Mononuclear cell (primary cell): ENCODE measurements at regions not wholly inside any gene's neighbourhood (a gene's known extent, or its start where the extent isn't known, plus 50 kb on each side); places are given as distances from the start of the nearest gene placed in this dataset.
"Not testable (repeated sequence)": the region's sequence is repeated elsewhere in the genome, so short reads cannot be mapped to it uniquely, and the experiment has no call there.

Experiments
- H3K27me3 ChIP-seq: 2 replicates; pipeline ENCODE4 v1.6.0; 2011; ENCODE audit warnings: low read length, control low read depth; ENCODE audit not compliant: insufficient read depth
- H3K4me1 ChIP-seq: 2 replicates; pipeline ENCODE4 v1.5.1; 2011; ENCODE audit warnings: mild to moderate bottlenecking, low read length, control low read depth; ENCODE audit not compliant: insufficient read depth
- H3K4me3 ChIP-seq: 2 replicates; pipeline ENCODE4 v1.5.1; 2011; ENCODE audit warnings: mild to moderate bottlenecking, low read length, moderate library complexity
- H3K9me3 ChIP-seq: 2 replicates; pipeline ENCODE4 v1.5.1; 2011; ENCODE audit warnings: low read depth, mild to moderate bottlenecking, control low read depth, low read length

DNA sequence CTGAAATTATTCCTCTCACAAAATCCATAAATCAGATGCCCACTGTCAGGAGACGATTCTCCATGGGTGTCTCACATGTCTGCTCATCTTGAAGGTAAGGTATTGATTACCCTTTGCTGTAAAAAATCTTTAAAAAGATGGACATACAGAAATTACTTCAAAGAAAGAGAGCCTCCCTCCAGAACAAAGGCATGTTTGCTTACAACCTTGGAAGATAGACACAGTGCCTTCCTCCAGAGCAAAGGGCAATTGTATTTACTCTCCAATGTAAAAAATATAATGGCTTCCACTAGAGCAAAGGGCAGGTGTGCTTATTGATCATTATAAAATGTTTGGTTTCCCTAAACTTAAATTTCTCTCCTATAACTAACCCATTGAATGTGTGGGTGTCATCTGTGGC is 616.2 kb downstream of the ANKRD50 start:
- no peaks in the 10 kb centered on the region for H3K27me3 ChIP-seq
- H3K9me3 ChIP-seq, result no peaks in the 10 kb centered on the region
- no peaks in the 10 kb centered on the region for H3K4me1 ChIP-seq
- H3K4me3 ChIP-seq, result no peak overlapping the region

DNA sequence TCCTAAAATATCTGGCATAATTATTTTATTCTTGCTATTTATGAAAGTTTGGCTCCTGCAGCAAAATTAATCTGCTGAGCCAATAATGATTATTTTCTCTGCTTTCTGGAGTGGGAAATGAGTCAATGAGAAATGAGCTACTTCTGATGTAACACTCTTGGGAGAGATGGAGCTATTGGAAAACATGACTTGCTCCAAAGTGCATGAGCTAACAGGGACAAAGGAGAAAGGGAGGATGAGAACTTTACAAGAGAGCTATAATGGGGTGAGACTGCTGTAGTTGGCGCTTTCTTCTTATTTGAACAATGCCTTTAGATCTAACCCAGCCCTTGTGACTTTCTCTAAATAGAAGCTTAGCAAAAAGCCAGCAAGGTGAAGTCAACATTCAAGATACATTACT is 615.1 kb downstream of the ANKRD50 start:
- no peaks in the 10 kb centered on the region for H3K27me3 ChIP-seq
- peaks cover 2% of the 10 kb centered on the region for H3K9me3 ChIP-seq
- no peak overlapping the region for H3K4me3 ChIP-seq

DNA sequence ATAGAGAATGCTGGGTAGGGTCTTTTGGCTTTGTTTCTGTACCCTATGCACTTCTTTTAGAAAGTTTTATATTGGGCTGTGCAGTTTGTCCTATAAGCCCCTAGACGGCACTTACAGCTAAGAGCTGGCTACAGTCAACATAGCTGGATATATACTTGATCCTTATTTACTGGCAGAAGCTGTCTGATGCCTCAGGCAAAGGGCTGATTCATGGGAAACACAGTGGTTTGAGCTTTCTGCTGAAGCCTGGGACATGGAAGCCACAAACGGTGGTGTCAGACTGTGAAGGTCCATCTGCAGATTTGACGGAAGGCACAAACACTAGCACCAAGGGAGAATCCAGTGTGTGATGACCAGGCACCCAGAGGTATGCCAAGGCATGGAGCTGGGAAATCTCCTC is 608.4 kb downstream of the ANKRD50 start:
- no peak overlapping the region for H3K4me3 ChIP-seq
- H3K9me3 ChIP-seq, result peaks cover 10% of the 10 kb centered on the region
- H3K4me1 ChIP-seq, result no peaks in the 10 kb centered on the region
- no peaks in the 10 kb centered on the region for H3K27me3 ChIP-seq

More for the DNA sequence above, 615.1 kb downstream of the ANKRD50 start:
- H3K4me1 ChIP-seq, result no peaks in the 10 kb centered on the region

DNA sequence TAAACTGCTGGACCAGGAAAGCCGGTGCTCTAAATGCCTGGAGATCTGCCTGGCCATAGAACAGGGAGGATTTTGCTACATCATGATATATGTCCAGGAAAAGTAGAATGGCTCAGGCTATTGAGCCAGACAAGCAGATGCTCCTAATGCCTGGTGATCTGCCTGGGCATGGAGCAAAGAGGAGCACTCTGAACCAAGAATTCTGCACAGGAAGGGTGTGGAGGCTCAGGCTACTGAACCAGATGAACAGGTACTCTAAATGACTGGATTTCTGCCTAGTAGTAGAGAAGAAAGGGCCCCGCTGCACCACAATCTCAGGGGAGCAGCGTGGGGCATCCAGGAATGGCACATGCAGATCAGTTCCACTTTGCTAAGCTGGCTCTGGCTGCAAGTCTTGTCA is 607.9 kb downstream of the ANKRD50 start:
- H3K27me3 ChIP-seq, result no peaks in the 10 kb centered on the region
- no peaks in the 10 kb centered on the region for H3K4me1 ChIP-seq
- peaks cover 10% of the 10 kb centered on the region for H3K9me3 ChIP-seq
- H3K4me3 ChIP-seq, result no peak overlapping the region

DNA sequence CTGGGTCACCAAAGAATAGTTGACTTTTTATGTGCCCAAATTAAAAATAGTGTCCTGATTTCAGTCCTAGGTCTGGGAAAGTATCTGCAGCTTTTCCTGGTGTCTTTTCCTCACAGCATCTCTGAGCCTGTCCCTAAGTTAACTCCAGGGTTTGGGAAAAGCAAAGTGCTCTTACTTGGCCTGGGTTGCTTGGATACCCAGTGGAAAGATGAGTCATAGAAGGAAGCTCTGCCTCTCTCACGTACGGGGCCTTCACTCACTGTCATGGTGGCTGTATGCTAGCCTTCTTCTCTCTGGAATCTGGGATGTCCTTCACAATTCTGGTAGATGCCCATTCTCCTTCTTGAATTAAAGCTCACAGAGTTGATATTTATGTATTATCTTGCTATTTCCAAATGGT is 607.3 kb downstream of the ANKRD50 start:
- Histone ChIP-seq H3K4me1 (no peaks in the 10 kb centered on the region), H3K27me3 (no peaks in the 10 kb centered on the region), H3K9me3 (peaks cover 10% of the 10 kb centered on the region), H3K4me3 (no peak overlapping the region)

DNA sequence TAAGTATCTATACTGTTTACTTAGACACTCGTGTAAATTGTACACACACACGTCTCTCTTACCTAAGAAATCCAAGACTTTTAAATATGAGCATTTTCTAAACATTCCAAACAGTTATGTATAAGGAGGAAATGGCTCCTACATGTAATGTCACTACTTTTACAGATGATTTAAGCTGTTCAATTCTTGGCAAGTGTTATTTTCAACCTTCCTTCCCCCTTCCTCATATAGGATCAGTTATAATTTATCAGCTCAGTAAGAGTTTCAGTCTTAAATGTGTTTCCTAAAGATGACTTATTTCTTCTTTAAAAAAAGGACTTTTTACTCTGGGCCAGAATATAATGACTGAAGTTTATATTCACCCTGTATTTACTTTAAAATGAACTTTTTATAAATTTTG is 601.1 kb downstream of the ANKRD50 start:
- Histone ChIP-seq H3K4me3 (no peak overlapping the region), H3K4me1 (no peaks in the 10 kb centered on the region), H3K9me3 (no peaks in the 10 kb centered on the region), H3K27me3 (no peaks in the 10 kb centered on the region)

DNA sequence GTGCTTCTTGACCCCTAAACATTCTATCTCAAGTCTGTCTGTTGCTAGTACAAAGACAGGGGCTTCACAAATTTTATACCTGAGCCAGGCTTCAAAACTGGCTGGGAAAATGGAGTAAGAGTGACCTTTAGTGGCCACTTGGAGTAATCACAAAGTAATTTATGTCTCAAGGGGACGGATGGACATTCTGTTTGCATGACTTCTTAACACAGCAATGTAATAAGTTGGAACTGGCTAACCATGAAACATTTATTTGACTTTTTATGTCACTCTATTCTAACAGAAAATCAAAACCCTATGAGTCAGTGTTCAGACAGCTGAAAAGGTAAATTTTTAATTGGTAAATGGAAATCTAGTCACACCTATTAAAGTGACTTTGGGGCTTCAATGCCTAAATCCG is 600.6 kb downstream of the ANKRD50 start:
- Histone ChIP-seq H3K9me3 (no peaks in the 10 kb centered on the region), H3K27me3 (no peaks in the 10 kb centered on the region), H3K4me3 (no peak overlapping the region), H3K4me1 (no peaks in the 10 kb centered on the region)

DNA sequence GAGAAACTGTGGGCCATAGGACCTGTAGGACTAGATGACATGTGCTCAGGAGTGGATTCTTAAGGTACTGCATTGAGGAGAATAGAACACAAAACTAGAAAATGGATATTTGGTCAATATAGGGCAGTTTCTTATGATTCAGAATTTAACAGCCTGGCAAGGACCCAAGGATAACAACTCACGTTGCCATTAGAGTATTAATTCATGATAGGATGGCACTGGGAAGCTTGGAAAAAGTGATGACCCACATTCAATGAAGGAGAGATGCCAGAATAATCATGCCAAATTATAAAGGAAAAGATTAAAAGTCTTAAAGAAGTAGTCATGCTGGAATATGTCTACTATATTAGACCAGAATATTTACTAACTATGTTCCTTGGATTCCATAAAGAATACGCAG is 594.5 kb downstream of the ANKRD50 start:
- Histone ChIP-seq H3K4me3 (no peak overlapping the region), H3K27me3 (no peaks in the 10 kb centered on the region), H3K4me1 (no peaks in the 10 kb centered on the region), H3K9me3 (no peaks in the 10 kb centered on the region)

DNA sequence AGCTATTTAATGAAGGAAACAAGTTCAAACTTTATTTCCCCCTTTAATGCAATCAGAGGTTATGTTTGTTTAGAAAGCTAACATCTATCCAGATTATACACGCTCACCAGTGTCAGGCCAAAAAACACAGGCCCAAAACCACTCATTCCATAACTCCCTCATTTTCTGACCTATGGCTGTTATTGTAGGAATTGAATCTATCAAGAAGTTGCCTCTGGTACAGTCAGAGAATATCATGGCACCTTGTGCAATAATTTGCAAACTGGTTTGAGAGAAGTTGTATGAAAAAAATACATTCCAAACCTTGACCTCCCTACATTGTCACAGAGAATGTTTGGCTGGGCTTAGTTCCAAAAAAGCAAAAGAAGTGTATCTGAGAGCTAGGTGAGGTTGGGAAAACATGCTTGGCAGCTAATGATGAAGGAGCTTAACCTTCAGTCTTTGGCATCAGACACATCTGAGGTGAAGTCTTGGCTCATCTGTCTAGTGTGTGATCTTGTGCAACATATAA is 591.0 kb downstream of the ANKRD50 start:
- H3K4me3 ChIP-seq, result no peak overlapping the region
- no peaks in the 10 kb centered on the region for H3K27me3 ChIP-seq
- no peaks in the 10 kb centered on the region for H3K9me3 ChIP-seq
- H3K4me1 ChIP-seq, result no peaks in the 10 kb centered on the region

DNA sequence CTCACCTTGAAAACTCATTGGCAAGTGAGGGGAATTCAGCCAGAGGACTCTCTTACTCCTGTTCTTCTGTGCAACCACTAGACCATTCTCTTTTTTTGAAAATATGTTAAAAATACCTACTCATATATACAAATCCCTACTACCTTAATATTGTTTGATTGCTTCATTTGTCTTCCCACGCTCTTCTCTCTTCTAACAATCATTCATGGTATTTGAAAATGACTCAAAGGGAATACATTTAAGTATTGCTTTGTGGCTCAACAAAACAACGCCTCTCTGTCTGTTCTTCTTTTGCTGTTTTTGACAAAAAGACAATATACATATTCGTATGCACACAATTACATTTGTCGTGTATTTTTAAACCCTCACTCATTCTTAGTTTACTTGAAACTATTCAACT is 589.4 kb downstream of the ANKRD50 start:
- no peaks in the 10 kb centered on the region for H3K27me3 ChIP-seq
- H3K4me1 ChIP-seq, result no peaks in the 10 kb centered on the region
- H3K9me3 ChIP-seq, result no peaks in the 10 kb centered on the region
- no peak overlapping the region for H3K4me3 ChIP-seq

DNA sequence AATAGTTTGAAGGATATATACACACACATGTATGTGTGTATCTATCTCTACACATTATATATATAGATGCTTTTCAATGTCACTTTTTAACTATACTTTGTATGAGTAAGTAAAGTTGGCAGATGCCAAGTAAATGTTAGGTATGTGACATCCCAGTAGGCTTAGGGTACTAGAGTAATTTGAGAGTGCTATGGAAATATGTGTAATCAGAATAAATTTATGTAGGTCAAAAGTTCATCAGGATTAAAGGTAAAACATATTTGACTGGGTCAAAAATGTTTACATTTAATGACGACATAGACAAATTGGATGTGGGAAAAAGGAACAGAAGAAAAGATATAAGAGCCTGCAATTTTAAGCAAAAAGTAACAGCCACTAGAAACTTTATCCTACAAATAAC is 588.8 kb downstream of the ANKRD50 start:
- no peaks in the 10 kb centered on the region for H3K27me3 ChIP-seq
- H3K9me3 ChIP-seq, result no peaks in the 10 kb centered on the region
- H3K4me1 ChIP-seq, result no peaks in the 10 kb centered on the region
- H3K4me3 ChIP-seq, result no peak overlapping the region

DNA sequence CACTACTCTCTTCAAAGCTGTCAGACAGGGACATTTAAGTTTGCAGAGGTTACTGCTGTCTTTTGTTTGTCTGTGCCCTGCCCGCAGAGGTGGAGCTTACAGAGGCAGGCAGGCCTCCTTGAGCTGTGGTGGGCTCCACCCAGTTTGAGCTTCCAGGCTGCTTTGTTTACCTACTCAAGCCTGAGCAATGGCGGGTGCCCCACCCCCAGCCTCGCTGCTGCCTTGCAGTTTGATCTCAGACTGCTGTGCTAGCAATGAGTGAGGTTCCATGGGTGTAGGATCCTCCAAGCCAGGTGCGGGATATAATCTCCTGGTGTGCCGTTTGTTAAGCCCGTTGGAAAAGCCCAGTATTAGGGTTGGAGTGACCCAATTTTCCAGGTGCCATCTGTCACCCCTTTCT is 581.2 kb downstream of the ANKRD50 start:
- not testable (repeated sequence) for H3K27me3 ChIP-seq, H3K9me3 ChIP-seq, H3K4me3 ChIP-seq, H3K4me1 ChIP-seq

DNA sequence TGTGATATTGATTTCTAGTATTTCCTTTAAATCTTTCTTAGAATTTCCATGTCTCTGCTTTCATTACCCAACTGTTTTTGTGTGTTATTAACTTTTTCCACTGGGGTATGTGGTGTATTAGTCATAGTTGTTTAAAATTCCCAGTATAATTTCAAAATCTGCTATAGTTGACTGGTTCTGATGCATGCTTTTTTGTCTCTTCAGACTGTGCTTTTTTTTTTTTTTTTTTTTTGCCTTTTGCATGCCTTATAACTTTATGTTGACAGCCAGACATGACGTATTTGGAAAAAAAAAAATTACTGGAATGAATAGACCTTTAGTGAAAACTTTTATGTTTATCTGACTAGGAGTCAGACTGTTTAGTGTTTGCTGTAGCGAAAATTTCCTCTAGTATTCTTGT is 580.4 kb downstream of the ANKRD50 start:
- peaks cover 10% of the 10 kb centered on the region for H3K9me3 ChIP-seq
- no peak overlapping the region for H3K4me3 ChIP-seq
- H3K27me3 ChIP-seq, result no peaks in the 10 kb centered on the region
- H3K4me1 ChIP-seq, result no peaks in the 10 kb centered on the region

DNA sequence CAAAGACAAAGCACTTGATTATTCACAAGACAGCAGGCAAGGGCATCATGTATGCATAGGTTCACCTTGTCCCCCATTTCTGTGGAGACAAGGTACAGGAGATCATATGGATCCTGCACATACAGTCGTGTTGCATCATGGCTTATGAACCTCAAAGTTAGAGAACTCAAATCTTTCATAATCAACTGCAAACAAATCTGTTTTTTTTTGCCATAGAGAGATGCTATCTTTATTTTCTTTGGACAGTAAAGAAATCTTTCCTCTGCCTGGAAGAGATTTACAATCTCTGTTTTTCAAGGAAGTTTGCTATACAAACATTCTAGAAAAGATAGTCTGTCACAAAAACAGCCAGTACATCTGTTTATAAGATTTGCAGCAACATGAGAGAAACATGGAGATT is 578.8 kb downstream of the ANKRD50 start:
- Histone ChIP-seq H3K4me3 (no peak overlapping the region), H3K9me3 (peaks cover 10% of the 10 kb centered on the region), H3K27me3 (no peaks in the 10 kb centered on the region), H3K4me1 (no peaks in the 10 kb centered on the region)

DNA sequence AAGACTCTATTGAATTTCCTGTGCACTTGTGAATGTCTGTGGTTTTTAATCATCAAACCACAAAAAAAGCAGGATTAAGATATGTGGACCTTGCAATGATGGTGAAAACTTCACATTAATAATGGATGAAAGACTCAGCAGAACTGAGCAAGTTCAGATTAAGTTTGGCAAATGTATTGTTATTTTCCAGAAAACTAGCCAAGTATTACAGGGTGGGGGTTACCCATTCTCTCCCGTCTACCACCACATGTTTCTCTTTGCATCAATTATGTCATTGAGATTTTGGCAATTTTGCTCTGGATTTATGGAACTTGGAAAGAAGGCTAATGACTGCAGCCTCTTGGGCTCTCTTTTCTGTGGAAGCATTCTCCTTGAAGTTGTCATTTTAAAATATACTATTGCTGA is 577.1 kb downstream of the ANKRD50 start:
- Histone ChIP-seq H3K4me1 (no peaks in the 10 kb centered on the region), H3K4me3 (no peak overlapping the region), H3K9me3 (peaks cover 10% of the 10 kb centered on the region), H3K27me3 (no peaks in the 10 kb centered on the region)

DNA sequence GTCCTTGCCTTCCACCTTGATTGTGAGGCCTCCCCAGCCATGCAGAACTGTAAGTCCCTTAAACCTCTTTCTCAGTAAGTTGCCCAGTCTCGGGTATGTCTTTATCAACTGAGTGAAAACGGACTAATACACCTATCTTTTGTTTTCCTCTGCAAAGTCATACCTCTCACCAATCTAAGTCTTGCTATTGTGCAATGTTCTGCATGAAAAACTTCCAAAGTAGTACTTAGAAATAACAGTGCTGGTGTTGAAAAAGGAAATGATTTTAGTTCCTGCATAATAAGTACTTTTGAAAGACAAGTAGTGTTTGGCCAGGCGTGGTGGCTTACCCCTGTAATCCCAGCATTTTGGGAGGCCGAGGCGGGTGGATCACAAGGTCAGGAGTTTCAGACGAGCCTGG is 573.5 kb downstream of the ANKRD50 start:
- H3K9me3 ChIP-seq, result no peaks in the 10 kb centered on the region

DNA sequence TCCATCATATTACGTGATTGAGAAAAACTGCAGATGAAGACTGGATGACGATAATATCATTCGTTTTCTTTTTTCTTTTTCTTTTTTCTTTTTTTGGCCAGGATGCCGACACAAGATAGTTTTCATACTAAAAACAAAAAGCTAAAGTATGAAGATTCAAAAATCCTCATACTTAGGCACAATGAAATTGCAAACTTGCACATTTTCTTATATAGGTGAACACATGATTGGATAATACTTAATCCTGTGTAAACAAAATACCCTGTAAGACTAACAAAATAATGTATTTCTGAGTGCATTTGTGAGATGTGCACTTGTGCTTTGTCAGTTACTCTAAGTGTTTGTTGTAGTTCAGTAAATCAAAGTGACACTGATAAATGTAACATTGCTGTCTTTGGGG is 568.9 kb downstream of the ANKRD50 start:
- Histone ChIP-seq H3K4me1 (no peaks in the 10 kb centered on the region), H3K9me3 (no peaks in the 10 kb centered on the region), H3K27me3 (no peaks in the 10 kb centered on the region), H3K4me3 (no peak overlapping the region)

More for the DNA sequence above, 573.5 kb downstream of the ANKRD50 start:
- Histone ChIP-seq H3K4me3 (no peak overlapping the region), H3K4me1 (no peaks in the 10 kb centered on the region), H3K27me3 (no peaks in the 10 kb centered on the region)
